H9 (cell line): ENCODE measurements at regions not wholly inside any gene's neighbourhood (a gene's known extent, or its start where the extent isn't known, plus 50 kb on each side); places are given as distances from the start of the nearest gene placed in this dataset.

Experiments used
- DNase-seq: peaks from one replicate; pipeline ENCODE4 v3.0.0-alpha.2; 2017
- H2AFZ ChIP-seq: one replicate; pipeline ENCODE4 v1.6.1; 2013; ENCODE audit warnings: mild to moderate bottlenecking, low read length, control low read depth, moderate library complexity
- H2AK5ac ChIP-seq: 2 replicates; pipeline ENCODE4 v1.6.1; 2013; ENCODE audit warnings: low read length, control low read depth, mixed read lengths; ENCODE audit not compliant: insufficient read length
- H2BK120ac ChIP-seq: one replicate; pipeline ENCODE4 v1.6.1; 2013; ENCODE audit warnings: low read depth, mild to moderate bottlenecking, low read length, control low read depth, inconsistent platforms; ENCODE audit not compliant: poor library complexity, severe bottlenecking
- H2BK12ac ChIP-seq: 2 replicates; pipeline ENCODE4 v1.6.1; 2013; ENCODE audit warnings: low read length, control low read depth, mixed read lengths, low read depth; ENCODE audit not compliant: insufficient read length
- H2BK15ac ChIP-seq: 2 replicates; pipeline ENCODE4 v1.6.1; 2013; ENCODE audit warnings: low read depth, low read length, control low read depth
- H2BK20ac ChIP-seq: one replicate; pipeline ENCODE4 v1.6.1; 2013; ENCODE audit warnings: low read depth, mild to moderate bottlenecking, low read length, control low read depth, inconsistent platforms; ENCODE audit not compliant: poor library complexity, severe bottlenecking
- H2BK5ac ChIP-seq: 2 replicates; pipeline ENCODE4 v1.6.1; 2013; ENCODE audit warnings: low read length, control low read depth, mixed read lengths; ENCODE audit not compliant: insufficient read length
- H3K14ac ChIP-seq: 2 replicates; pipeline ENCODE4 v1.6.1; 2013; ENCODE audit warnings: low read length, control low read depth; ENCODE audit not compliant: insufficient read depth
- H3K18ac ChIP-seq: 2 replicates; pipeline ENCODE4 v1.6.1; 2013; ENCODE audit warnings: low read depth, mild to moderate bottlenecking, mixed read lengths, low read length, control low read depth; ENCODE audit not compliant: insufficient read length
- H3K23ac ChIP-seq: 2 replicates; pipeline ENCODE4 v1.6.1; 2013; ENCODE audit warnings: low read length, control low read depth, mixed read lengths, low read depth; ENCODE audit not compliant: insufficient read length
- H3K23me2 ChIP-seq: 2 replicates; pipeline ENCODE4 v1.6.1; 2013; ENCODE audit warnings: low read depth, mild to moderate bottlenecking, mixed read lengths, low read length, control low read depth; ENCODE audit not compliant: insufficient read length, poor library complexity, severe bottlenecking
- H3K27ac ChIP-seq: 2 replicates; pipeline ENCODE4 v1.5.1; 2013; ENCODE audit warnings: low read length, control low read depth, mixed read lengths, low read depth; ENCODE audit not compliant: insufficient read length
- H3K27me3 ChIP-seq: 2 replicates; pipeline ENCODE4 v1.6.1; 2013; ENCODE audit warnings: low read length, control low read depth, inconsistent platforms; ENCODE audit not compliant: insufficient read depth
- H3K4ac ChIP-seq: 2 replicates; pipeline ENCODE4 v1.6.1; 2013; ENCODE audit warnings: low read depth, mild to moderate bottlenecking, control low read depth, inconsistent platforms, low read length, moderate library complexity
- H3K4me1 ChIP-seq: 2 replicates; pipeline ENCODE4 v1.6.1; 2013; ENCODE audit warnings: low read length, control low read depth, inconsistent platforms; ENCODE audit not compliant: insufficient read depth
- H3K4me2 ChIP-seq: 2 replicates; pipeline ENCODE4 v1.6.1; 2013; ENCODE audit warnings: low read length, control low read depth, mixed read lengths; ENCODE audit not compliant: insufficient read length, insufficient read depth
- H3K56ac ChIP-seq: 2 replicates; pipeline ENCODE4 v1.6.1; 2013; ENCODE audit warnings: low read depth, mild to moderate bottlenecking, mixed read lengths, low read length, control low read depth; ENCODE audit not compliant: insufficient read length
- H3K79me1 ChIP-seq: 2 replicates; pipeline ENCODE4 v1.6.1; 2013; ENCODE audit warnings: low read depth, mild to moderate bottlenecking, moderate library complexity, low read length, control low read depth, inconsistent platforms; ENCODE audit not compliant: insufficient read depth, poor library complexity, severe bottlenecking
- H3K79me2 ChIP-seq: 2 replicates; pipeline ENCODE4 v1.6.1; 2013; ENCODE audit warnings: low read length, control low read depth, inconsistent platforms; ENCODE audit not compliant: insufficient read depth
- H3K9ac ChIP-seq: 2 replicates; pipeline ENCODE4 v1.6.1; 2013; ENCODE audit warnings: low read length, control low read depth, mixed read lengths; ENCODE audit not compliant: insufficient read length; ENCODE audit errors: extremely low read depth
- H3K9me3 ChIP-seq: one replicate; pipeline ENCODE4 v1.6.1; 2013; ENCODE audit warnings: low read depth, low read length, inconsistent platforms; ENCODE audit not compliant: control insufficient read depth
- H3T11ph ChIP-seq: one replicate; pipeline ENCODE4 v1.6.1; 2013; ENCODE audit warnings: mild to moderate bottlenecking, low read length, control low read depth, inconsistent platforms
- H4K20me1 ChIP-seq: one replicate; pipeline ENCODE4 v1.6.1; 2013; ENCODE audit not compliant: control insufficient read depth, insufficient read length, insufficient read depth
- H4K5ac ChIP-seq: 2 replicates; pipeline ENCODE4 v1.6.1; 2013; ENCODE audit warnings: low read depth, mild to moderate bottlenecking, mixed read lengths, low read length, control low read depth; ENCODE audit not compliant: insufficient read length
- H4K8ac ChIP-seq: replicated peaks from 2 replicates; pipeline ENCODE4 v1.6.1; 2013; ENCODE audit warnings: low read length, control low read depth, mixed read lengths, low read depth; ENCODE audit not compliant: insufficient read length
- H4K91ac ChIP-seq: 2 replicates; pipeline ENCODE4 v1.6.1; 2013; ENCODE audit warnings: low read depth, mild to moderate bottlenecking, moderate library complexity, mixed read lengths, low read length, control low read depth; ENCODE audit not compliant: insufficient read length
- H3K27ac Mint-ChIP-seq, 3 experiments: 2 replicates in 2 of 3; 3 replicates in 1 of 3; pipeline ENCODE4 v1.8.0; 2020 to 2021; ENCODE audit warnings: mixed read lengths in 3 of 3, mild to moderate bottlenecking in 1 of 3, moderate library complexity in 1 of 3
- H3K27me3 Mint-ChIP-seq: 2 replicates; pipeline ENCODE4 v1.8.0; 2021; ENCODE audit warnings: low read depth, mild to moderate bottlenecking, moderate library complexity, mixed read lengths
- H3K36me3 Mint-ChIP-seq, 3 experiments: 2 replicates in 2 of 3; 3 replicates in 1 of 3; pipeline ENCODE4 v1.8.0; 2020 to 2021; ENCODE audit warnings: low read depth in 3 of 3, mixed read lengths in 3 of 3; ENCODE audit not compliant: insufficient read depth in 1 of 3
- H3K4me1 Mint-ChIP-seq, 2 experiments: 2 replicates each; pipeline ENCODE4 v1.8.0; 2020; ENCODE audit warnings: mixed read lengths in 2 of 2
- H3K4me3 Mint-ChIP-seq, 2 experiments: 2 replicates in 1 of 2; 3 replicates in 1 of 2; pipeline ENCODE4 v1.8.0; 2020 to 2021; ENCODE audit warnings: mild to moderate bottlenecking in 2 of 2, mixed read lengths in 2 of 2, moderate library complexity in 1 of 2
- H3K9me3 Mint-ChIP-seq, 2 experiments: 2 replicates in 1 of 2; 3 replicates in 1 of 2; pipeline ENCODE4 v1.8.0; 2020; ENCODE audit warnings: mild to moderate bottlenecking in 2 of 2, mixed read lengths in 2 of 2, moderate library complexity in 1 of 2
- WGBS: extraction: QIAGEN DNeasy Blood & Tissue Kit; methylation state at CpG from one replicate; pipeline ENCODE4 v1.1.7; 2013; ENCODE audit warnings: missing lambda C conversion rate, low lambda C conversion rate, mixed read lengths; ENCODE audit not compliant: insufficient read length; ENCODE audit errors: extremely low coverage; 5-methylcytosine and 5-hydroxymethylcytosine counted together
- TF ChIP-seq, protein P1 (sequence below): fragments of 200-600 bp; sonication (generic); conservative IDR thresholded peaks from 3 replicates; pipeline ENCODE4 v1.8.0; 2021; ENCODE audit warnings: antibody characterized with exemption, mild to moderate bottlenecking

GRCh38 chr20:52840041-52840440 is 132.1 kb upstream of the TSHZ2 start:
- H3K27me3 ChIP-seq, result no peaks in the 10 kb centered on the region
- TF ChIP-seq, protein P1, sequence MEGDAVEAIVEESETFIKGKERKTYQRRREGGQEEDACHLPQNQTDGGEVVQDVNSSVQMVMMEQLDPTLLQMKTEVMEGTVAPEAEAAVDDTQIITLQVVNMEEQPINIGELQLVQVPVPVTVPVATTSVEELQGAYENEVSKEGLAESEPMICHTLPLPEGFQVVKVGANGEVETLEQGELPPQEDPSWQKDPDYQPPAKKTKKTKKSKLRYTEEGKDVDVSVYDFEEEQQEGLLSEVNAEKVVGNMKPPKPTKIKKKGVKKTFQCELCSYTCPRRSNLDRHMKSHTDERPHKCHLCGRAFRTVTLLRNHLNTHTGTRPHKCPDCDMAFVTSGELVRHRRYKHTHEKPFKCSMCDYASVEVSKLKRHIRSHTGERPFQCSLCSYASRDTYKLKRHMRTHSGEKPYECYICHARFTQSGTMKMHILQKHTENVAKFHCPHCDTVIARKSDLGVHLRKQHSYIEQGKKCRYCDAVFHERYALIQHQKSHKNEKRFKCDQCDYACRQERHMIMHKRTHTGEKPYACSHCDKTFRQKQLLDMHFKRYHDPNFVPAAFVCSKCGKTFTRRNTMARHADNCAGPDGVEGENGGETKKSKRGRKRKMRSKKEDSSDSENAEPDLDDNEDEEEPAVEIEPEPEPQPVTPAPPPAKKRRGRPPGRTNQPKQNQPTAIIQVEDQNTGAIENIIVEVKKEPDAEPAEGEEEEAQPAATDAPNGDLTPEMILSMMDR, result no peak
- H4K20me1 ChIP-seq, result no peaks in the 10 kb centered on the region
- no peaks in the 10 kb centered on the region for H3K79me1 ChIP-seq
- no peaks in the 10 kb centered on the region for H3K79me2 ChIP-seq
- H4K8ac ChIP-seq, result no peak overlapping the region
- no peak overlapping the region for H2AK5ac ChIP-seq
- no peaks in the 10 kb centered on the region for H3K36me3 Mint-ChIP-seq
- H3K23ac ChIP-seq, result no peak overlapping the region
- no peak for DNase-seq
- no peak overlapping the region for H4K91ac ChIP-seq
- no peak overlapping the region for H3K4ac ChIP-seq
- no peak overlapping the region for H3K9ac ChIP-seq
- peaks cover 3 to 10% of the 10 kb centered on the region in 2 experiments; a peak in 3 of 4 replicates for H3K4me1 Mint-ChIP-seq
- no peaks in the 10 kb centered on the region for H3K9me3 ChIP-seq
- no peak overlapping the region for H2BK15ac ChIP-seq
- no peak overlapping the region for H3K14ac ChIP-seq
- H3K18ac ChIP-seq, result no peak overlapping the region
- no peak overlapping the region for H2BK120ac ChIP-seq
- no peaks in the 10 kb centered on the region for H3K4me1 ChIP-seq
- WGBS, result no CpG with 5 or more reads among the region's 4 CpGs
- H2BK20ac ChIP-seq, result no peak overlapping the region
- H3K27ac ChIP-seq, result no peak overlapping the region
- H3T11ph ChIP-seq, result no peak overlapping the region
- no peak overlapping the region for H3K56ac ChIP-seq
- no peak overlapping the region for H3K4me2 ChIP-seq
- H2AFZ ChIP-seq, result no peak overlapping the region
- no peak overlapping the region for H3K27ac Mint-ChIP-seq
- H3K9me3 Mint-ChIP-seq, result no peaks in the 10 kb centered on the region; a peak in 1 of 5 replicates
- no peaks in the 10 kb centered on the region for H3K23me2 ChIP-seq
- no peak overlapping the region for H2BK5ac ChIP-seq
- no peak overlapping the region for H3K4me3 Mint-ChIP-seq
- H3K27me3 Mint-ChIP-seq, result peaks cover 2% of the 10 kb centered on the region
- no peak overlapping the region for H4K5ac ChIP-seq
- H2BK12ac ChIP-seq, result no peak overlapping the region
